Colonic mucosa (tissue), 4 donors: ENCODE measurements at regions not wholly inside any gene's neighbourhood (a gene's known extent, or its start where the extent isn't known, plus 50 kb on each side); places are given as distances from the start of the nearest gene placed in this dataset.

Experiments
- DNase-seq: peaks from one replicate; pipeline ENCODE4 v3.0.0-alpha.2; 2020
- H3K27ac ChIP-seq: fragments of 200-600 bp; one replicate; pipeline ENCODE4 v1.8.0; 2021
- H3K27me3 ChIP-seq: fragments of 200-600 bp; one replicate; pipeline ENCODE4 v1.8.0; 2021
- H3K36me3 ChIP-seq: fragments of 200-600 bp; one replicate; pipeline ENCODE4 v1.8.0; 2021
- H3K4me1 ChIP-seq: fragments of 200-600 bp; one replicate; pipeline ENCODE4 v1.8.0; 2021; ENCODE audit warnings: mild to moderate bottlenecking
- H3K4me3 ChIP-seq: fragments of 200-600 bp; one replicate; pipeline ENCODE4 v1.8.0; 2021
- H3K9ac ChIP-seq, 2 donors: one replicate each; pipeline ENCODE4 v1.7.0; 2013; ENCODE audit warnings: control low read depth in 2 of 2, low read depth in 2 of 2, low read length in 2 of 2
- H3K9me3 ChIP-seq: fragments of 200-600 bp; one replicate; pipeline ENCODE4 v1.8.0; 2021
- CTCF ChIP-seq: fragments of 200-600 bp; IDR thresholded peaks from one replicate; pipeline ENCODE4 v1.8.0; 2022; ENCODE audit warnings: antibody characterized with exemption, mild to moderate bottlenecking
- intact Hi-C: fragments of 100-400 bp; cut with DNase I; formaldehyde crosslinking; loops from one replicate; pipeline ENCODE4 v1.14.1; 2022
- donor health status: healthy.
- donor health status: DM: no; HTN: no; CAD: no.
- donor health status: DM: no; HTN: no; CAD: no.

- no peak for DNase-seq
- no peak for TF ChIP-seq CTCF
- no peak overlapping the region for H3K27ac ChIP-seq
- intact Hi-C loops = no loop called here
- no peaks in the 10 kb centered on the region for H3K27me3 ChIP-seq
- H3K9ac ChIP-seq = no peak overlapping the region
- no peak overlapping the region for H3K4me3 ChIP-seq
- H3K36me3 ChIP-seq = no peaks in the 10 kb centered on the region
- H3K9me3 ChIP-seq = no peaks in the 10 kb centered on the region
- H3K4me1 ChIP-seq = no peaks in the 10 kb centered on the region
These were observed 63.5 kb upstream of the RAPGEF4 start for GRCh38 chr2:172672114-172672513.

- Histone ChIP-seq H3K9ac (no peak overlapping the region), H3K27ac (no peak overlapping the region), H3K27me3 (no peaks in the 10 kb centered on the region), H3K4me3 (no peak overlapping the region), H3K36me3 (no peaks in the 10 kb centered on the region), H3K9me3 (no peaks in the 10 kb centered on the region), H3K4me1 (no peaks in the 10 kb centered on the region)
- intact Hi-C loops = no loop called here
- peak; percentile 75 for DNase-seq
- no peak for TF ChIP-seq CTCF
These were observed 62.5 kb upstream of the RAPGEF4 start for GRCh38 chr2:172673056-172673683.

- Histone ChIP-seq H3K4me3 (no peak overlapping the region), H3K27me3 (no peaks in the 10 kb centered on the region), H3K9me3 (no peaks in the 10 kb centered on the region), H3K4me1 (no peaks in the 10 kb centered on the region), H3K9ac (no peak overlapping the region), H3K36me3 (no peaks in the 10 kb centered on the region), H3K27ac (no peak overlapping the region)
- intact Hi-C loops = no loop called here
- DNase-seq = peak; percentile 29
- no peak for TF ChIP-seq CTCF
These were observed 61.3 kb upstream of the RAPGEF4 start for GRCh38 chr2:172674034-172674967.

- H3K9me3 ChIP-seq = no peaks in the 10 kb centered on the region
- no peak for TF ChIP-seq CTCF
- no peaks in the 10 kb centered on the region for H3K4me1 ChIP-seq
- intact Hi-C loops = no loop called here
- no peak for DNase-seq
- H3K27me3 ChIP-seq = no peaks in the 10 kb centered on the region
- H3K36me3 ChIP-seq = no peaks in the 10 kb centered on the region
- no peak overlapping the region for H3K9ac ChIP-seq
- H3K27ac ChIP-seq = no peak overlapping the region
- H3K4me3 ChIP-seq = no peak overlapping the region
These were observed 60.7 kb upstream of the RAPGEF4 start for GRCh38 chr2:172674968-172675303.

- no peak for DNase-seq
- no peaks in the 10 kb centered on the region for H3K4me1 ChIP-seq
These were observed 58.3 kb upstream of the RAPGEF4 start for GRCh38 chr2:172677363-172677762.

More at GRCh38 chr2:172677363-172677762, 58.3 kb upstream of the RAPGEF4 start:
- Histone ChIP-seq H3K9me3 (no peaks in the 10 kb centered on the region), H3K4me3 (no peak overlapping the region), H3K27ac (no peak overlapping the region), H3K36me3 (no peaks in the 10 kb centered on the region), H3K9ac (no peak overlapping the region), H3K27me3 (no peaks in the 10 kb centered on the region)
- no peak for TF ChIP-seq CTCF
- intact Hi-C loops = no loop called here
